ENCODE measurements at regions not wholly inside any gene's neighbourhood (a gene's known extent, or its start where the extent isn't known, plus 50 kb on each side); places are given as distances from the start of the nearest gene placed in this dataset.

- FAIRE-seq (no peak), DNase-seq (ENCODE audit: low spot score in 2 of 2) (no peak)
These were observed 53.5 kb upstream of the CHODL start for GRCh38 chr21:18191139-18191538.

GRCh38 chr21:18178509-18178908 lies 66.1 kb upstream of the CHODL start:
- FAIRE-seq, result no peak

GRCh38 chr21:18174370-18174769 lies 70.3 kb upstream of the CHODL start:
- FAIRE-seq (no peak), DNase-seq (ENCODE audit: low spot score in 2 of 2) (no peak)

More at GRCh38 chr21:18178509-18178908, 66.1 kb upstream of the CHODL start:
- no peak for DNase-seq (ENCODE audit: low spot score in 2 of 2)

GRCh38 chr21:18170829-18171228 lies 73.8 kb upstream of the CHODL start:
- no peak for DNase-seq (ENCODE audit: low spot score in 2 of 2)
- no peak for FAIRE-seq

GRCh38 chr21:18170221-18170620 lies 74.4 kb upstream of the CHODL start:
- FAIRE-seq, result no peak
- DNase-seq (ENCODE audit: low spot score in 2 of 2), result no peak

- FAIRE-seq (no peak), DNase-seq (ENCODE audit: low spot score in 2 of 2) (no peak)
These were observed 76.5 kb upstream of the CHODL start for GRCh38 chr21:18168108-18168507.

- DNase-seq (ENCODE audit: low spot score in 2 of 2), result no peak
- no peak for FAIRE-seq
These were observed 79.7 kb upstream of the CHODL start for GRCh38 chr21:18164933-18165332.

GRCh38 chr21:18164483-18164882 lies 80.2 kb upstream of the CHODL start:
- FAIRE-seq, result no peak

GRCh38 chr21:18163956-18164355 lies 80.7 kb upstream of the CHODL start:
- FAIRE-seq, result no peak
- no peak for DNase-seq (ENCODE audit: low spot score in 2 of 2)

More at GRCh38 chr21:18164483-18164882, 80.2 kb upstream of the CHODL start:
- DNase-seq (ENCODE audit: low spot score in 2 of 2), result no peak

GRCh38 chr21:18161841-18162240 lies 82.8 kb upstream of the CHODL start:
- no peak for FAIRE-seq
- no peak for DNase-seq (ENCODE audit: low spot score in 2 of 2)

- DNase-seq (ENCODE audit: low spot score in 2 of 2) (no peak), FAIRE-seq (no peak)
These were observed 87.2 kb upstream of the CHODL start for GRCh38 chr21:18157406-18157805.

- DNase-seq (ENCODE audit: low spot score in 2 of 2) (no peak), FAIRE-seq (no peak)
These were observed 89.0 kb upstream of the CHODL start for GRCh38 chr21:18155508-18156193.

GRCh38 chr21:18153063-18153462 lies 91.6 kb upstream of the CHODL start:
- FAIRE-seq, result no peak
- DNase-seq (ENCODE audit: low spot score in 2 of 2), result no peak

GRCh38 chr21:18152371-18152770 lies 92.3 kb upstream of the CHODL start:
- FAIRE-seq, result no peak

GRCh38 chr21:18151046-18151445 lies 93.6 kb upstream of the CHODL start:
- no peak for DNase-seq (ENCODE audit: low spot score in 2 of 2)
- no peak for FAIRE-seq

More at GRCh38 chr21:18152371-18152770, 92.3 kb upstream of the CHODL start:
- no peak for DNase-seq (ENCODE audit: low spot score in 2 of 2)

GRCh38 chr21:18148401-18148800 lies 96.2 kb upstream of the CHODL start:
- DNase-seq (ENCODE audit: low spot score in 2 of 2) (no peak), FAIRE-seq (no peak)

- DNase-seq (ENCODE audit: low spot score in 2 of 2) (no peak), FAIRE-seq (no peak)
These were observed 97.0 kb upstream of the CHODL start for GRCh38 chr21:18147678-18148077.

- FAIRE-seq (no peak), DNase-seq (ENCODE audit: low spot score in 2 of 2) (no peak)
These were observed 97.8 kb upstream of the CHODL start for GRCh38 chr21:18146820-18147219.

- FAIRE-seq (no peak), DNase-seq (ENCODE audit: low spot score in 2 of 2) (no peak)
These were observed 100.3 kb upstream of the CHODL start for GRCh38 chr21:18144339-18144738.

GRCh38 chr21:18142655-18143054 lies 102.0 kb upstream of the CHODL start:
- DNase-seq (ENCODE audit: low spot score in 2 of 2) (no peak), FAIRE-seq (no peak)

- FAIRE-seq (no peak), DNase-seq (ENCODE audit: low spot score in 2 of 2) (no peak)
These were observed 106.1 kb upstream of the CHODL start for GRCh38 chr21:18138507-18138906.

- DNase-seq (ENCODE audit: low spot score in 2 of 2) (no peak), FAIRE-seq (no peak)
These were observed 115.1 kb upstream of the CHODL start for GRCh38 chr21:18129526-18129925.

- no peak for FAIRE-seq
- DNase-seq (ENCODE audit: low spot score in 2 of 2), result no peak
These were observed 126.1 kb upstream of the CHODL start for GRCh38 chr21:18118566-18118965.
